HG03045 (cell line): ENCODE measurements at regions not wholly inside any gene's neighbourhood (a gene's known extent, or its start where the extent isn't known, plus 50 kb on each side); places are given as distances from the start of the nearest gene placed in this dataset.
"Not testable (repeated sequence)": the region's sequence is repeated elsewhere in the genome, so short reads cannot be mapped to it uniquely, and the experiment has no call there.

Experiments used
- ATAC-seq: cut with Tn5 transposase; IDR thresholded peaks from one replicate; pipeline ENCODE4 v1.9.1; 2021; ENCODE audit warnings: mild to moderate bottlenecking, moderate library complexity; ENCODE audit not compliant: unreplicated experiment

DNA sequence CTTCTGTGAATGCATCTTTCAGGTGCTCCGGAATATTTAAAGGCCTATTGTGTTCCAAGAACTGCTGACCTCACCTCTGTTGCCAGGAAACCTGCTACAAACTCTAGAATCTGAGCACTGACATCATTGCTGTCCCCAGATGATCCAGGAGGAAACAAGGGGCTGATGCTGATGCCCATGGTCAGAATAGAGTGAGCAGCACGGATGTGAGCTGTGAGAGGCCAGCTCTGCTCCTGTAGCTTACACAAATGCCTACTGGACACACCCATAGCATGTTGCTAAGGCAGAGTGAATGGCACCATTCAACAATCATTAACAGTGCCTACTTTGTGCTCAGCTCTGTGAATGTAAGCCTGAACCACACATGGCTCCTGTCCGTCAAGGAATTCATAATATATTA lies 276.7 kb upstream of the API5 start:
- ATAC-seq: no peak

- no peak for ATAC-seq
Measured at GRCh38 chr11:43053638-43054412, 258.0 kb upstream of the API5 start.

DNA sequence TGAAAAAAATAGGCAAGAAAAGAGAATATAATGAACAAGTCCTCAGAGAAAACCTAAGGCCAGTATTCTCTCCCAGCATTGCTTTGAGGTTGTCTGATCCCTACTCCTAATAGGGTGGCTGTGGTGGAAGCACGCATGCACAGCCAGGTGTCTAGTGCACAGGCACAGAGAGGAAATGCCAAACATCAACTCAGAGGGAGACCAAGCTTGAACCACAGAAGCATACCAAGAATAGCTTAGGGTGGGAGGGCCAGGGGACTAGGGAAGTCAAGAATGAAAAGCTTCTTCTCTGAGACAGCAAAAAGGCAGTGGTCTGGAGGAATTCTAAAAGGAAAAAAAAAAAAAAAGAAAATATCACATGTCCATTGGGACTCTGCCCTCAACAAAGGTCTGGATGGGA lies 244.1 kb upstream of the API5 start:
- ATAC-seq: no peak

DNA sequence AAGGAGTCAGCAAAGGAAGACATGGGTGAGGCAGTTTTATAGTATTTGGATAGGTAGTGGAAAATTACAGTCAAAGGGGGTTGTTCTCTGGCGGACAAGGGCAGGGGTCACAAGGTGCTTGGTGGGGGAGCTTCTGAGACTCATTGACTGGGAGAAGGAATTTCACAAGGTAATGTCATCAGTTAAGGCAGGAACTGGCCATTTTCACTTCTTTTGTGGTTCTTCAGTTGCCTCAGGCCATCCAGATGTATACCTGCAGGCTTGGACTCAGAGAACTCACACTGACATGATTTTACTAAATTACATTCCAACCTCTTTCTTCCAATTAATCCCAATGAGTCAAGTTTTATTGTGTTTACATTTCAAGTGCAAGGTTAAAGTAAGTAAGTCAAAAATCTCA lies 240.5 kb upstream of the API5 start:
- ATAC-seq: no peak

- no peak for ATAC-seq
Measured at GRCh38 chr11:43072096-43072495, 239.7 kb upstream of the API5 start.

- no peak for ATAC-seq
Measured at GRCh38 chr11:43072911-43073310, 238.9 kb upstream of the API5 start.

- no peak for ATAC-seq
Measured at GRCh38 chr11:43074810-43075209, 237.0 kb upstream of the API5 start.

GRCh38 chr11:43101113-43101512 lies 210.7 kb upstream of the API5 start:
- no peak for ATAC-seq

- no peak for ATAC-seq
Measured at GRCh38 chr11:43116071-43116470, 195.7 kb upstream of the API5 start.

DNA sequence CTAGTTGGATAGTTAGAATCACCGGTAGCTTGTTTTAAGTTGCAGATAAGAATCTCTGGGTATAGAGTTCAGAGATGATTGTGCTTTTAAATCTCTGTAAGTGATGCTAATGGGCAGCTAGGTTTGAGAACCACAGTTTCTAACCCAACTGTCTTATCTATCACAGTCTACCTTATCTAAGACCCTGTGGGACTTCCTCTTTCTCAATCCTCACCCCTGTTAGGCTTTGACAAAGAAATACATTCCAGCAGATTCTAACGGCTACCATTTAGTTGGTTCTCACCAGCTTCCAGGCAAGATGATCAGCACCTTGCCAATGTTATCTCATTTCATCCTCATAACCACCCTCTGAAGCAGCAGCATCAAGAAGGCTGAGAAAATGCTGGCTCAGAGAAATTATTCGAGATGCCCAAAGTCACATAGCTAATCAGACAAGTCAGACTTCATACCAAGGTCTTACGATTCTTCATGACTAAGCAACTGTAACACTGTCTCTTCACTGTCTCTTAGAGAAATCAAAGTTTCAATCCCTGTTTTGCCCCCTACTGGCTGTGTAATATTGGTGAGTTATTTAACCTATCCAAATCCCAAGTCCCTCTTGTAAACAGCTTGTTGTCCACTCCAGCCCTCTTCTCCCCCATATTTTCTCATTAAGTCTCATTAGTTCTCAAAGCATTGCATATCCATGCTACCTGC lies 192.4 kb upstream of the API5 start:
- no peak for ATAC-seq

GRCh38 chr11:43122546-43122945 lies 189.2 kb upstream of the API5 start:
- no peak for ATAC-seq

- no peak for ATAC-seq
Measured at GRCh38 chr11:43123443-43123842, 188.4 kb upstream of the API5 start.

DNA sequence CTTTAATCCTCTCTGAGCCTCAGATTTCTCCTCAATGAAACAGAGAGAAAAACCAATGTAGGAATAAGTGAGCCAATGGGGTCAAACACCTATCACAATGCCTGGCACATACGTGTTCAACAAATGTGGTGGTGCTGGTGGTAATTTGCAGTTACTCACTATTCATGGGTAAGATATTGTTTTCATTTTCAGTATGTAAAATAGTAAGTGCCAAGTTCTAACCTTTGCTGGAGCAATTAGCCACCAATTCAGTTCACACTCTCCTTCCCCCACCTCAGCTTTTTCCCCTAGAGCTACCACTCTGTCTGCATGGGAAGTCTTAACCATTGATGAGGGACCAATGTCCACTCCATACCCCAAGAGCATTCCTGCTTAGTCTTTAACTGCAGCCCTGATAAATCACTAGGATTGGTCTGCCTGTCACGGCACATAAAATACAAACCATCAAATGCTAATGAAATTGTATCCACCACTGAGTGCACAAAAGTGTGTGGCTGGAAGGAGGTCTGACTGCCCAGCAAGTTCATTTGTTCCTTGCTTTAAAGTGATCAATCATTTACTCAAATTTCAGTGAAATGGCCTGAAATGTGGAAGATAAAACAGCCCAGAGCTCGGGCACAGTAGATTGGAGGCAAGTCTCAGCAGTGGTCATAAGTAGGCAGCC lies 187.4 kb upstream of the API5 start:
- ATAC-seq: no peak

DNA sequence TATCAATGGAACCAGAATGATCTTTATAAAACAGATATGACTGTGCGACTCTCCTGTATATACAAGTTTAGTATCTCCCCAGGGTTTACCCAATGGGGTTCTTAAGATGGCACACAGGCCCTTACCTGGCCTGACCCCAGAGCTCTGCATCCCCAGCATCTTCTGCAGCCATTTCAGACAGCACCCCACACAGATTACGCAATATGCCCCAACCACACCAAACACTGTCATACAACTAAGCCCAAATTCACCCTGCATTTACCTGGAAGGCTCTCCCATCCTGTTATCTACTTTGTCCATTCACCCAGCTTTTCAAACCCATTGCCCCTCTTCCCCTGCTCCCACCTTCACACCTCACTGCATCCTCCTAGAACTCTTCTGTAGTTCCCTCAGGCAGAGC lies 182.5 kb upstream of the API5 start:
- no peak for ATAC-seq

GRCh38 chr11:43130616-43131015 lies 181.2 kb upstream of the API5 start:
- no peak for ATAC-seq

GRCh38 chr11:43135966-43136534 lies 175.7 kb upstream of the API5 start:
- peak; percentile 55 for ATAC-seq

- ATAC-seq: no peak
Measured at GRCh38 chr11:43138621-43139140, 173.1 kb upstream of the API5 start.

- peak; percentile 88 for ATAC-seq
Measured at GRCh38 chr11:43145653-43146052, 166.1 kb upstream of the API5 start.

DNA sequence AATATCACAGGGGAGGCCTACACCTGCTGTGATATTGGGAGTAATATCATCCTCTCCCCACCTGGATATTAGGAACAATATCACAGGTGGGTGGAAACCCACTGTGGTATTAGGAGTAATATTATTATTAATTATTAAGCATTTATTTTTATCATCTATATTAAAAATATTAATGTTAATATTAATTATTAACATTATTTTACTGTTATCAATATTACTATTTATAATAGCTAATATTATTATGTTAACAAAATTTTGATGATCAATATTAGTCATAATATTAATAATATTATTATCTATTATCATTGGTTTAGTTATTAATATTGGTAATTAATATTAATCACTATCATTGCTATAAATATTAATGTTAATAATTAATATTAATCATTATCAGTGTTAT lies 161.1 kb upstream of the API5 start:
- no peak for ATAC-seq

DNA sequence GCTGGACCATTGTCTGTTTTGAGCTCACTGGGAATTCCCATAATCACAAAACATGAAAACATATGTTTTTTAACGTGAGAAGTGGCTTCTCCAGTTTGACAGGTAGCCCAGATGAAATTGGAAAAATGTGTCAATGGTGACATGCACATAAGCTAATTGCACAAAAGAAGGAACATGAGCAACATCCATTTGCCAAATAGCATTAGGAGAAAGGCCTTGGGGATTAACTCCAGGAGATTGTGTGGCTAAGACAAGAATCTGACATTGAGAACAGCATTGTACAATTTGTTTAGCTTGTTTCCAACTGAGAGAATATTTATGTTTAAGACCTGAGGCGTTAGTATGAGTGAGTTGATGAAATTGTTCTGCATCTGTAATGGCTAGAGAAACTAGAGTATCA lies 147.0 kb upstream of the API5 start:
- ATAC-seq: no peak

- not testable (repeated sequence) for ATAC-seq
Measured at GRCh38 chr11:43165393-43165792, 146.4 kb upstream of the API5 start.
